B cell (primary cell): ENCODE measurements at regions not wholly inside any gene's neighbourhood (a gene's known extent, or its start where the extent isn't known, plus 50 kb on each side); places are given as distances from the start of the nearest gene placed in this dataset.

Experiments used
- ATAC-seq: fragments of 200-7000 bp; cut with Tn5 transposase; one replicate; pipeline ENCODE4 v1.10.0; 2021; ENCODE audit warnings: low read depth, mild to moderate bottlenecking, moderate number of reproducible peaks, moderate library complexity
- CTCF ChIA-PET: fragments of 350-600 bp; sonication (Branson Sonifier 250); formaldehyde crosslinking; loops from one replicate; lab custom pipeline; 2021; ENCODE audit warnings: antibody characterized with exemption, inconsistent platforms; lab: Charles Lee
- POLR2A ChIA-PET: fragments of 350-600 bp; sonication (Branson Sonifier 250); formaldehyde crosslinking; loops from one replicate; lab custom pipeline; 2021; ENCODE audit warnings: antibody characterized with exemption; lab: Charles Lee
- DNase-seq: peaks from one replicate; pipeline ENCODE4 v3.0.0; 2013
- H2AFZ ChIP-seq: 2 replicates; pipeline ENCODE4 v1.6.1; 2012; ENCODE audit warnings: mild to moderate bottlenecking, low read depth, low read length; ENCODE audit not compliant: insufficient read depth, poor library complexity, severe bottlenecking
- H3K27ac ChIP-seq, 2 donors: 1 replicate in 1 of 2; 2 replicates in 1 of 2; pipeline ENCODE4 v1.5.1; 2012 to 2013; ENCODE audit warnings: low read length in 2 of 2, mild to moderate bottlenecking in 2 of 2, moderate library complexity in 1 of 2
- H3K27me3 ChIP-seq, 4 experiments: fragments of 200-600 bp in 1 of 4; sonication (generic) in 1 of 4; replicated peaks in 1 of 4; 1 replicate in 2 of 4; 2 replicates in 2 of 4; pipeline versions ENCODE4 v1.6.1 to v1.7.0; 2013 to 2016; ENCODE audit warnings: low read length in 3 of 4, mild to moderate bottlenecking in 2 of 4, mixed read lengths in 1 of 4, moderate library complexity in 1 of 4; ENCODE audit not compliant: insufficient read depth in 4 of 4, control insufficient read depth in 3 of 4; ENCODE audit errors: control extremely low read depth in 1 of 4
- H3K36me3 ChIP-seq, 2 experiments: replicated peaks in 1 of 2; 1 replicate in 1 of 2; 2 replicates in 1 of 2; pipeline versions ENCODE4 v1.6.1 to v1.7.1; 2013; ENCODE audit warnings: low read length in 1 of 2; ENCODE audit not compliant: insufficient read depth in 2 of 2, control insufficient read depth in 1 of 2; ENCODE audit errors: control extremely low read depth in 1 of 2, extremely low read depth in 1 of 2
- H3K4me1 ChIP-seq, 2 donors: fragments of 200-600 bp in 1 of 2; sonication (generic) in 1 of 2; 1 replicate in 1 of 2; 2 replicates in 1 of 2; pipeline versions ENCODE4 v1.5.1 to v1.6.1; 2013 to 2017; ENCODE audit warnings: low read length in 2 of 2; ENCODE audit not compliant: control insufficient read depth in 2 of 2, insufficient read depth in 2 of 2
- H3K4me2 ChIP-seq: replicated peaks from 2 replicates; pipeline ENCODE3; 2012; ENCODE audit warnings: mild to moderate bottlenecking, low read depth, low read length; ENCODE audit not compliant: poor library complexity, severe bottlenecking
- H3K4me3 ChIP-seq, 5 experiments: fragments of 200-600 bp in 1 of 5; sonication (generic) in 1 of 5; 1 replicate in 3 of 5; 2 replicates in 2 of 5; pipeline versions ENCODE4 v1.5.1 to v1.7.0; 2011 to 2016; ENCODE audit warnings: low read length in 4 of 5, mild to moderate bottlenecking in 4 of 5, low read depth in 2 of 5, control low read depth in 1 of 5, moderate library complexity in 1 of 5; ENCODE audit not compliant: insufficient read depth in 1 of 5; ENCODE audit errors: control extremely low read depth in 1 of 5, extremely low read depth in 1 of 5
- H3K79me2 ChIP-seq: fragments of 200-600 bp; sonication (generic); one replicate; pipeline ENCODE4 v1.6.0; 2016; ENCODE audit warnings: low read length; ENCODE audit not compliant: control insufficient read depth, insufficient read depth
- H3K9ac ChIP-seq: fragments of 200-600 bp; sonication (generic); 2 replicates; pipeline ENCODE4 v1.6.1; 2017; ENCODE audit warnings: mild to moderate bottlenecking, low read length, moderate library complexity
- H3K9me3 ChIP-seq, 3 donors: one replicate each; pipeline versions ENCODE4 v1.6.1 to v1.7.1; 2013; ENCODE audit warnings: low read length in 2 of 3; ENCODE audit not compliant: control insufficient read depth in 2 of 3, insufficient read depth in 1 of 3; ENCODE audit errors: control extremely low read depth in 1 of 3
- H4K20me1 ChIP-seq: 2 replicates; pipeline ENCODE4 v1.6.0; 2012; ENCODE audit warnings: mild to moderate bottlenecking, low read length; ENCODE audit not compliant: insufficient read depth, control insufficient read depth, poor library complexity, severe bottlenecking
- H3K27ac Mint-ChIP-seq: one replicate; pipeline ENCODE4 v1.8.0; 2021; ENCODE audit warnings: mixed read lengths
- H3K27me3 Mint-ChIP-seq: one replicate; pipeline ENCODE4 v1.8.0; 2021; ENCODE audit warnings: mixed read lengths
- H3K4me1 Mint-ChIP-seq: one replicate; pipeline ENCODE4 v1.8.0; 2021; ENCODE audit warnings: mixed read lengths
- H3K4me3 Mint-ChIP-seq: one replicate; pipeline ENCODE4 v1.8.0; 2021; ENCODE audit warnings: mixed read lengths
- H3K9me3 Mint-ChIP-seq: one replicate; pipeline ENCODE4 v1.8.0; 2022; ENCODE audit warnings: mixed read lengths; ENCODE audit not compliant: insufficient read depth
- CTCF ChIP-seq: fragments of 200-600 bp; IDR thresholded peaks from one replicate; pipeline ENCODE4 v1.8.0; 2022; ENCODE audit warnings: antibody characterized with exemption, mild to moderate bottlenecking
- EZH2 ChIP-seq: IDR thresholded peaks from 2 replicates; pipeline ENCODE4 v1.6.1; 2012; ENCODE audit warnings: borderline replicate concordance, low read depth, mild to moderate bottlenecking, moderate library complexity, low read length; ENCODE audit not compliant: insufficient read depth, poor library complexity, severe bottlenecking
- WGBS: methylation state at CpG from one replicate; pipeline ENCODE4 v1.1.5; 2013; ENCODE audit warnings: missing lambda C conversion rate; ENCODE audit not compliant: insufficient coverage; 5-methylcytosine and 5-hydroxymethylcytosine counted together
- intact Hi-C: fragments of 100-400 bp; cut with micrococcal nuclease; formaldehyde crosslinking; loops from one replicate; pipeline ENCODE4 v1.10.0; 2022

GRCh38 chr12:41944216-41944615 lies 200.5 kb downstream of the GXYLT1 start:
- H3K9me3 ChIP-seq = peaks cover 1 to 18% (median 16%) of the 10 kb centered on the region in 3 donors
- DNase-seq (no peak), ATAC-seq (no peak)
- no peak overlapping the region for H3K4me3 ChIP-seq
- no peaks in the 10 kb centered on the region for H4K20me1 ChIP-seq
- H3K9ac ChIP-seq = no peak overlapping the region
- peaks cover 0 to 4% (median under 1%) of the 10 kb centered on the region in 4 experiments for H3K27me3 ChIP-seq
- Mint-ChIP-seq H3K4me3 (no peak overlapping the region), H3K27ac (no peak overlapping the region), H3K9me3 (peaks cover 16% of the 10 kb centered on the region), H3K4me1 (no peaks in the 10 kb centered on the region), H3K27me3 (peaks cover 17% of the 10 kb centered on the region)
- TF ChIP-seq CTCF = no peak
- TF ChIP-seq EZH2 = no peak
- ChIA-PET CTCF (no interaction called here), POLR2A (no interaction called here)
- 100% methylated on average over 1 of the region's 2 CpGs for WGBS
- H3K79me2 ChIP-seq = no peaks in the 10 kb centered on the region
- no peak overlapping the region for H2AFZ ChIP-seq
- no peaks in the 10 kb centered on the region for H3K4me1 ChIP-seq
- no peak overlapping the region for H3K27ac ChIP-seq
- intact Hi-C loops = no loop called here
- H3K36me3 ChIP-seq = no peaks in the 10 kb centered on the region
- no peak overlapping the region for H3K4me2 ChIP-seq

DNA sequence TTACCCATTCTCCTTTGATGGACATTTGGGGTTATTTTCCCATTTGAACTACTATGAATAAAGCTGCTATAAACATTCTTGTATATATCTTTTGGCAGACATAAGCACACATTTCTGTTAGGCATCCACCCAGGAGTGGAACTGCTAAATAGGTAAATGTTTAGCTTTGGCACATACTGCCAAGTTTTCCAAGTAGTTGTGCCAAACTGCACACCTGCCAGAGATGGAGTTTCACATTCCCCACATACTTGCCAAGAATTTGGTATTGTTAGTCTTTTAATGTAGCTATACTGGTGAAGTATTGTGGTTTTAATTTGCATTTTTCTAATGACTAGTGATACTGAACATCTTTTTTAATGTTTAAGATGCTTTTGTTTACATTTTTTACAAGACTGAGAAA lies 201.0 kb downstream of the GXYLT1 start:
- Histone ChIP-seq H3K9ac (no peak overlapping the region), H3K4me2 (no peak overlapping the region), H3K9me3 (peaks cover 0 to 18% (median 16%) of the 10 kb centered on the region in 3 donors), H2AFZ (no peak overlapping the region), H3K4me1 (no peaks in the 10 kb centered on the region), H4K20me1 (no peaks in the 10 kb centered on the region), H3K27ac (no peak overlapping the region), H3K36me3 (no peaks in the 10 kb centered on the region), H3K4me3 (no peak overlapping the region), H3K79me2 (no peaks in the 10 kb centered on the region), H3K27me3 (peaks cover 0 to 4% (median under 1%) of the 10 kb centered on the region in 4 experiments)
- Mint-ChIP-seq H3K4me3 (no peak overlapping the region), H3K9me3 (peaks cover 16% of the 10 kb centered on the region), H3K27me3 (peaks cover 17% of the 10 kb centered on the region), H3K4me1 (no peaks in the 10 kb centered on the region), H3K27ac (no peak overlapping the region)
- no peak for TF ChIP-seq CTCF
- no peak for TF ChIP-seq EZH2
- DNase-seq (no peak), ATAC-seq (no peak)
- ChIA-PET POLR2A (no interaction called here), CTCF (no interaction called here)
- intact Hi-C loops = no loop called here
